ENCODE measurements at regions not wholly inside any gene's neighbourhood (a gene's known extent, or its start where the extent isn't known, plus 50 kb on each side); places are given as distances from the start of the nearest gene placed in this dataset.

GRCh38 chr12:59934486-59934885 is 338.7 kb downstream of the SLC16A7 start:
- Histone ChIP-seq H4K20me1 (replicated peaks; ENCODE audit: control insufficient read depth, insufficient read depth, low read length) (no peaks in the 10 kb centered on the region), H3K4me2 (ENCODE audit: insufficient read depth, low read length) (no peak overlapping the region), H3K27ac (ENCODE audit: extremely low read depth, low read depth, low read length) (no peak overlapping the region), H3K4me1 (replicated peaks in 1 of 2; ENCODE audit: control insufficient read depth in 2 of 2, insufficient read depth in 2 of 2, low read length in 2 of 2) (no peaks in the 10 kb centered on the region), H2AFZ (ENCODE audit: low read depth, low read length) (no peak overlapping the region), H3K4me3 (no peak overlapping the region), H3K9me1 (ENCODE audit: control insufficient read depth, insufficient read depth, low read length) (no peaks in the 10 kb centered on the region), H3K27me3 (ENCODE audit: control insufficient read depth in 2 of 2, insufficient read depth in 2 of 2, low read length in 2 of 2) (no peaks in the 10 kb centered on the region), H3K9ac (ENCODE audit: insufficient read depth in 1 of 2, low read depth in 2 of 2, low read length in 2 of 2) (no peak overlapping the region), H3K36me3 (ENCODE audit: control insufficient read depth, insufficient read depth, low read length) (no peaks in the 10 kb centered on the region), H3K79me2 (ENCODE audit: control insufficient read depth, insufficient read depth, low read length) (no peaks in the 10 kb centered on the region), H3K9me3 (replicated peaks; ENCODE audit: control insufficient read depth, insufficient read depth, low read depth, low read length) (peaks cover 2% of the 10 kb centered on the region; the same call in 1 of the 2 replicates)
- intact Hi-C loops (cut with micrococcal nuclease), result no loop called here
- ATAC-seq (no peak), FAIRE-seq (no peak), DNase-seq (ENCODE audit: extremely low read depth in 1 of 4, low spot score in 3 of 4) (no peak)
- TF ChIP-seq MTF1 (CRISPR knock-in tag; IDR thresholded peaks at IDR 0.05; ENCODE audit: borderline replicate concordance) (no peak), ZNF57 (CRISPR knock-in tag; IDR thresholded peaks at IDR 0.05) (no peak), RAD51 (IDR thresholded peaks at IDR 0.05; ENCODE audit: borderline replicate concordance, low read depth) (no peak), HDAC3 (IDR thresholded peaks at IDR 0.05; ENCODE audit: borderline replicate concordance, partially characterized antibody) (no peak), HOXB6 (CRISPR knock-in tag; IDR thresholded peaks at IDR 0.05; ENCODE audit: borderline replicate concordance) (no peak), RBM22 (IDR thresholded peaks at IDR 0.05; ENCODE audit: low read depth, low read length, poor library complexity, severe bottlenecking) (no peak), RBBP5 (IDR thresholded peaks at IDR 0.05; ENCODE audit: borderline replicate concordance, insufficient read depth, low read length, poor library complexity, severe bottlenecking) (no peak), NR2F6 (CRISPR knock-in tag; IDR thresholded peaks at IDR 0.05) (no peak), DMBX1 (CRISPR knock-in tag; IDR thresholded peaks at IDR 0.05; ENCODE audit: borderline replicate concordance) (no peak), CBX2 (IDR thresholded peaks at IDR 0.05; ENCODE audit: insufficient read depth, low read length, poor library complexity, severe bottlenecking) (no peak), MAFG (tag; conservative IDR thresholded peaks at IDR 0.05) (no peak), NR1H2 (CRISPR knock-in tag; IDR thresholded peaks at IDR 0.05) (no peak), TRIM24 (IDR thresholded peaks at IDR 0.05) (no peak), ARNT (IDR thresholded peaks at IDR 0.05) (no peak), CREBBP (IDR thresholded peaks at IDR 0.05; ENCODE audit: low read depth, low read length) (no peak), MXI1 (IDR thresholded peaks at IDR 0.05; ENCODE audit: low read depth, low read length) (no peak), FOS (IDR thresholded peaks at IDR 0.05; ENCODE audit: extremely low read depth, insufficient read length) (no peak)
- POLR2A ChIA-PET, result no interaction called here
- CTCF ChIA-PET (ENCODE audit: low intra/inter-chr PET ratio), result no interaction called here
- in situ Hi-C loops (cut with MboI), result no loop called here
- BruUV-seq (replicated peaks), result no TSS peak
- WGBS (ENCODE audit: insufficient coverage, low coverage, missing lambda C conversion rate), result 0% methylated on average over 1 of the region's 1 CpG

Measured in K562 (cell line).